IMR-90 (cell line): ENCODE measurements at regions not wholly inside any gene's neighbourhood (a gene's known extent, or its start where the extent isn't known, plus 50 kb on each side); places are given as distances from the start of the nearest gene placed in this dataset.

ENCODE experiments used
- FOS ChIP-seq: fragments of 150-350 bp; IDR thresholded peaks from 2 replicates; pipeline ENCODE4 v1.6.1; 2016; ENCODE audit warnings: low read depth, low read length
- POLR2A ChIP-seq: IDR thresholded peaks from 2 replicates; pipeline ENCODE4 v1.6.1; 2012; ENCODE audit warnings: mild to moderate bottlenecking, low read depth, low read length
- SMC3 ChIP-seq: fragments of 150-350 bp; IDR thresholded peaks from 2 replicates; pipeline ENCODE4 v1.6.1; 2016; ENCODE audit warnings: low read depth, mild to moderate bottlenecking, antibody characterized with exemption, low read length, moderate library complexity
- TF ChIP-seq, protein P1 (sequence below): conservative IDR thresholded peaks from 2 replicates; pipeline ENCODE4 v1.5.1; 2012; ENCODE audit warnings: mild to moderate bottlenecking, low read depth, low read length, improper control_type of control experiment

- TF ChIP-seq SMC3 (no peak), POLR2A (no peak), FOS (no peak)
- TF ChIP-seq, protein P1, sequence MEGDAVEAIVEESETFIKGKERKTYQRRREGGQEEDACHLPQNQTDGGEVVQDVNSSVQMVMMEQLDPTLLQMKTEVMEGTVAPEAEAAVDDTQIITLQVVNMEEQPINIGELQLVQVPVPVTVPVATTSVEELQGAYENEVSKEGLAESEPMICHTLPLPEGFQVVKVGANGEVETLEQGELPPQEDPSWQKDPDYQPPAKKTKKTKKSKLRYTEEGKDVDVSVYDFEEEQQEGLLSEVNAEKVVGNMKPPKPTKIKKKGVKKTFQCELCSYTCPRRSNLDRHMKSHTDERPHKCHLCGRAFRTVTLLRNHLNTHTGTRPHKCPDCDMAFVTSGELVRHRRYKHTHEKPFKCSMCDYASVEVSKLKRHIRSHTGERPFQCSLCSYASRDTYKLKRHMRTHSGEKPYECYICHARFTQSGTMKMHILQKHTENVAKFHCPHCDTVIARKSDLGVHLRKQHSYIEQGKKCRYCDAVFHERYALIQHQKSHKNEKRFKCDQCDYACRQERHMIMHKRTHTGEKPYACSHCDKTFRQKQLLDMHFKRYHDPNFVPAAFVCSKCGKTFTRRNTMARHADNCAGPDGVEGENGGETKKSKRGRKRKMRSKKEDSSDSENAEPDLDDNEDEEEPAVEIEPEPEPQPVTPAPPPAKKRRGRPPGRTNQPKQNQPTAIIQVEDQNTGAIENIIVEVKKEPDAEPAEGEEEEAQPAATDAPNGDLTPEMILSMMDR: no peak
Observed at GRCh38 chr6:40844246-40844645, 194.8 kb downstream of the UNC5CL start.
